Lung (tissue), 11 donors: ENCODE measurements at regions not wholly inside any gene's neighbourhood (a gene's known extent, or its start where the extent isn't known, plus 50 kb on each side); places are given as distances from the start of the nearest gene placed in this dataset.

ENCODE experiments used
- ATAC-seq: fragments of 200-7000 bp; cut with Tn5 transposase; one replicate; pipeline ENCODE4 v1.9.1; 2020; ENCODE audit warnings: moderate number of reproducible peaks; ENCODE audit not compliant: insufficient read depth, low FRiP score
- DNase-seq, 3 donors: peaks; one replicate each; pipeline ENCODE4 v3.0.0-alpha.2; 2013 to 2017
- H3K27ac ChIP-seq, 2 donors: one replicate each; pipeline ENCODE4 v1.5.1; 2013; ENCODE audit warnings: mild to moderate bottlenecking in 2 of 2, moderate library complexity in 2 of 2, control low read depth in 1 of 2, inconsistent platforms in 1 of 2, low read depth in 1 of 2, low read length in 1 of 2
- H3K27me3 ChIP-seq, 3 donors: one replicate each; pipeline ENCODE4 v1.5.1; 2013; ENCODE audit warnings: low read length in 2 of 3; ENCODE audit not compliant: control insufficient read depth in 3 of 3, insufficient read depth in 3 of 3
- H3K36me3 ChIP-seq, 4 donors: one replicate each; pipeline ENCODE4 v1.5.1; 2013; ENCODE audit warnings: low read length in 4 of 4, mild to moderate bottlenecking in 1 of 4, moderate library complexity in 1 of 4; ENCODE audit not compliant: control insufficient read depth in 4 of 4, insufficient read depth in 4 of 4
- H3K4me1 ChIP-seq, 5 donors: one replicate each; pipeline ENCODE4 v1.5.1; 2013; ENCODE audit warnings: low read length in 5 of 5, mild to moderate bottlenecking in 2 of 5, moderate library complexity in 1 of 5; ENCODE audit not compliant: control insufficient read depth in 5 of 5, insufficient read depth in 5 of 5
- H3K4me3 ChIP-seq: one replicate; pipeline ENCODE4 v1.5.1; 2013; ENCODE audit warnings: mild to moderate bottlenecking, control low read depth, moderate library complexity
- H3K9ac ChIP-seq, 2 donors: one replicate each; pipeline ENCODE4 v1.5.1; 2013; ENCODE audit warnings: low read length in 2 of 2, control low read depth in 1 of 2; ENCODE audit not compliant: insufficient read depth in 1 of 2
- H3K9me3 ChIP-seq, 4 donors: one replicate each; pipeline ENCODE4 v1.5.1; 2013; ENCODE audit warnings: low read length in 3 of 4, mild to moderate bottlenecking in 1 of 4, moderate library complexity in 1 of 4; ENCODE audit not compliant: control insufficient read depth in 4 of 4, insufficient read depth in 3 of 4
- CTCF ChIP-seq: IDR thresholded peaks from 2 replicates; pipeline ENCODE4 v1.5.1; 2012; ENCODE audit warnings: mild to moderate bottlenecking; ENCODE audit errors: control extremely low read depth, extremely low read depth
- WGBS, 2 donors: extraction: QIAGEN DNeasy Blood & Tissue Kit; methylation state at CpG; one replicate each; pipeline ENCODE4 v1.1.7; 2013; 5-methylcytosine and 5-hydroxymethylcytosine counted together
- donor health status: control.
- donor health status: control.
- donor health status: Bipolar disorder and iron deficiency.
- donor health status: healthy.
- donor health status: DM: yes; HTN: yes; CAD: no.

- no peak overlapping the region for H3K9ac ChIP-seq
- 77 to 87% methylated on average over 2 of the region's 2 CpGs for WGBS, 2 donors
- no peaks in the 10 kb centered on the region for H3K4me1 ChIP-seq
- H3K9me3 ChIP-seq: no peaks in the 10 kb centered on the region
- H3K4me3 ChIP-seq: no peak overlapping the region
- TF ChIP-seq CTCF: no peak
- DNase-seq (no peak), ATAC-seq (no peak)
- H3K27me3 ChIP-seq: peaks cover 0 to 2% (median 0%) of the 10 kb centered on the region in 3 donors
- no peak overlapping the region for H3K27ac ChIP-seq
- H3K36me3 ChIP-seq: no peaks in the 10 kb centered on the region
These were observed 138.4 kb downstream of the SST start for GRCh38 chr3:187531831-187532230.

- Histone ChIP-seq H3K27me3 (no peaks in the 10 kb centered on the region), H3K36me3 (no peaks in the 10 kb centered on the region), H3K4me3 (no peak overlapping the region), H3K4me1 (no peaks in the 10 kb centered on the region), H3K9ac (no peak overlapping the region), H3K9me3 (no peaks in the 10 kb centered on the region), H3K27ac (no peak overlapping the region)
- 61 to 68% methylated on average over 1 of the region's 1 CpG for WGBS, 2 donors
- TF ChIP-seq CTCF: no peak
- DNase-seq: no peak
- no peak for ATAC-seq
These were observed 147.3 kb downstream of the SST start for GRCh38 chr3:187522890-187523289.

GRCh38 chr3:187522293-187522692 is 147.9 kb downstream of the SST start:
- H3K4me1 ChIP-seq: no peaks in the 10 kb centered on the region
- DNase-seq (no peak), ATAC-seq (no peak)
- H3K4me3 ChIP-seq: no peak overlapping the region
- no peaks in the 10 kb centered on the region for H3K9me3 ChIP-seq
- H3K9ac ChIP-seq: no peak overlapping the region
- no peaks in the 10 kb centered on the region for H3K36me3 ChIP-seq
- no peak overlapping the region for H3K27ac ChIP-seq
- H3K27me3 ChIP-seq: no peaks in the 10 kb centered on the region
- 37 to 46% methylated on average over 2 of the region's 2 CpGs for WGBS, 2 donors
- no peak for TF ChIP-seq CTCF

- 56 to 81% methylated on average over 2 of the region's 2 CpGs for WGBS, 2 donors
- no peak overlapping the region for H3K27ac ChIP-seq
These were observed 148.6 kb downstream of the SST start for GRCh38 chr3:187521546-187521945.

More at GRCh38 chr3:187521546-187521945, 148.6 kb downstream of the SST start:
- Histone ChIP-seq H3K27me3 (no peaks in the 10 kb centered on the region), H3K9me3 (no peaks in the 10 kb centered on the region), H3K4me3 (no peak overlapping the region), H3K4me1 (no peaks in the 10 kb centered on the region), H3K9ac (no peak overlapping the region), H3K36me3 (no peaks in the 10 kb centered on the region)
- no peak for DNase-seq
- ATAC-seq: no peak
- no peak for TF ChIP-seq CTCF
